Left ventricle myocardium inferior (tissue), 1 donor: ENCODE measurements at regions not wholly inside any gene's neighbourhood (a gene's known extent, or its start where the extent isn't known, plus 50 kb on each side); places are given as distances from the start of the nearest gene placed in this dataset.

Source experiments
- DNase-seq: peaks from one replicate; pipeline ENCODE4 v3.0.0-alpha.2; 2020
- H3K27ac ChIP-seq: fragments of 200-600 bp; replicated peaks from 2 replicates; pipeline ENCODE4 v1.8.0; 2021
- H3K27me3 ChIP-seq: fragments of 200-600 bp; 2 replicates; pipeline ENCODE4 v1.8.0; 2021; ENCODE audit warnings: low read depth
- H3K36me3 ChIP-seq: fragments of 200-600 bp; 2 replicates; pipeline ENCODE4 v1.8.0; 2021
- H3K4me1 ChIP-seq: fragments of 200-600 bp; 2 replicates; pipeline ENCODE4 v1.8.0; 2021
- H3K4me3 ChIP-seq: fragments of 200-600 bp; 2 replicates; pipeline ENCODE4 v1.8.0; 2021; ENCODE audit warnings: mild to moderate bottlenecking, moderate library complexity
- H3K9me3 ChIP-seq: fragments of 200-600 bp; replicated peaks from 2 replicates; pipeline ENCODE4 v1.8.0; 2021
- CTCF ChIP-seq: fragments of 200-600 bp; IDR thresholded peaks from 2 replicates; pipeline ENCODE4 v1.8.0; 2021; ENCODE audit warnings: antibody characterized with exemption, mild to moderate bottlenecking, borderline replicate concordance
- intact Hi-C: fragments of 100-400 bp; cut with micrococcal nuclease; formaldehyde crosslinking; loops from one replicate; pipeline ENCODE4 v1.11.0; 2022
- donor health status: DM: no; HTN: yes; CAD: no; lungs with severe emphysema.

DNA sequence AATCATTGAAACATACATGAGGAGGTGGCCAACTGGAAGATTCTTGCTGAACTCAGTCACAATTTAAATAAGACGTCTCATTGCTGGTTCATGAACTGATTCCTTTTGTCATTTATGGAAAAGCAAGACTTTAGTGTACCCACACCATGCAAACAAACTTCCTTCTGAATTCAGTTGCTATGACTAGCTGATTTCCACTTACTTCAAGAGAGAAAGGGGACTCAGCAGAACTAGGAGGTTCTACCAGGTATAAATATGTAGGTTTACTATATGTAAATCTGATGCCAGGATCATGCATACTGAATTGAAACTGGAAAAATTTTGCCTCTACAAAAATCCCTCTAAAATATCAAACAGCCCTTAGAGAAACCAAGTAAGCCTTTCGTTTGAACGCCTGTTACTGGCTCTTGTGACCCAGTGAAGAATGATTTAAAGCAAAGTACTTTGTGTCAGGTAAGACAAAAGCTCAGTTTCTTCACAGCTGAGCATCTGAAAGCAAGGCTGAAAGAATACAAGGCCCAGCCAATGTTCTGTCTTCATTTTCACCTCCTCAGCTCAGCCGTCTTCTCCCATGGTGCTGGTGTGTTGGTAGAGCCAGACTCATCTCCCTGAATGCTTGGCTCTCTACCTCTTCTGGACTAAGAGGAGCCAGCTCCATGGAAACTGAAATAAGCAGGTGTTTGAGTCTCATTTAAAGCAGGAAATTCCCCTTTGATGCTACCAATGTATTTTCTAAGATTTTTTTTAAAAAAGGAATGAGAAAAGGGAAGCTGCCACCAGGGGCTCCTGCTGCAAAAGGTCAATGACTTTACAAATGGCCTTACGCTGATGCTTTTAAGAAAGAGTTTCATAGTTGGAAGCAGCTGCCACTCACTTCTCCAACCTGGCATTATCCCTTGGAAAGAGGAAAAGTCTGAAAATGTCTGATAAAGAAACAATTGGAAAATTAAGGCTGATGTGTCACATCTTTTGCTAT lies 301.6 kb downstream of the EFHB start:
- Histone ChIP-seq H3K4me1 (no peaks in the 10 kb centered on the region), H3K9me3 (peaks cover 4% of the 10 kb centered on the region), H3K27me3 (no peaks in the 10 kb centered on the region), H3K27ac (no peak overlapping the region), H3K4me3 (no peak overlapping the region), H3K36me3 (no peaks in the 10 kb centered on the region)
- intact Hi-C loops: no loop called here
- TF ChIP-seq CTCF: no peak
- no peak for DNase-seq

GRCh38 chr3:19598870-19599269 lies 335.1 kb downstream of the EFHB start:
- Histone ChIP-seq H3K27ac (no peak overlapping the region), H3K9me3 (peaks cover 25% of the 10 kb centered on the region), H3K4me1 (no peaks in the 10 kb centered on the region), H3K27me3 (no peaks in the 10 kb centered on the region), H3K36me3 (no peaks in the 10 kb centered on the region), H3K4me3 (no peak overlapping the region)
- TF ChIP-seq CTCF: no peak
- DNase-seq: no peak
- intact Hi-C loops: no loop called here

DNA sequence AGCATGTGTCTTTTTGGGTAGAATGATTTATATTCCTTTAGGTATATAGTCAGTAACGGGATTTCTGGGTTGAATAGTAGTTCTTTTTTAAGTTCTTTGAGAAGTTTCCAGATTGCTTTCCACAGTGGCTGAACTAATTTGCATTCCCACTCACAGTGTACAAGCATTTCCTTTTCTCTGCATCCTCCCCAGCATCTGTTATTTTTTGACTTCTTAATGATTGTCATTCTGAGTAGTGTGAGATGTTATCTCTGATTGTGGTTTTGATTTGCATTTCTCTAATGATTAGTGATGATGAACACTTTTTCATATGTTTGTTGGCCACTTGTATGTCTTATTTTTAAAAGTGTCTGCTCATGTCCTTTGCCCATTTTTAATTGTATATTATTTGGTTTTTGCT lies 337.6 kb downstream of the EFHB start:
- Histone ChIP-seq H3K36me3 (no peaks in the 10 kb centered on the region), H3K9me3 (peaks cover 9% of the 10 kb centered on the region), H3K4me1 (no peaks in the 10 kb centered on the region), H3K27ac (no peak overlapping the region), H3K4me3 (no peak overlapping the region), H3K27me3 (no peaks in the 10 kb centered on the region)
- no peak for DNase-seq
- TF ChIP-seq CTCF: no peak
- intact Hi-C loops: no loop called here

- no peaks in the 10 kb centered on the region for H3K36me3 ChIP-seq
- intact Hi-C loops: no loop called here
- no peak for TF ChIP-seq CTCF
- H3K27ac ChIP-seq: no peak overlapping the region
- DNase-seq: no peak
- peaks cover 7% of the 10 kb centered on the region for H3K9me3 ChIP-seq
- no peaks in the 10 kb centered on the region for H3K4me1 ChIP-seq
- no peaks in the 10 kb centered on the region for H3K27me3 ChIP-seq
- H3K4me3 ChIP-seq: no peak overlapping the region
Observed at GRCh38 chr3:19595884-19596283, 338.1 kb downstream of the EFHB start.
